SK-N-SH treated with all-trans-retinoic acid at 6 μM for 48 hours (cell line): ENCODE measurements at regions not wholly inside any gene's neighbourhood (a gene's known extent, or its start where the extent isn't known, plus 50 kb on each side); places are given as distances from the start of the nearest gene placed in this dataset.

Experiments used
- ATAC-seq: fragments of 200-7000 bp; cut with Tn5 transposase; 3 replicates; pipeline ENCODE4 v1.9.1; 2020; ENCODE audit warnings: mild to moderate bottlenecking, moderate library complexity
- ARNTL ChIP-seq: fragments of 450-650 bp; formaldehyde crosslinking; IDR thresholded peaks from 2 replicates; pipeline ENCODE4 v1.5.0; 2020; ENCODE audit warnings: low read depth, mild to moderate bottlenecking, moderate library complexity, borderline replicate concordance
- BACH2 ChIP-seq: fragments of 250-450 bp; sonication (Bioruptor Pico); IDR thresholded peaks from 2 replicates; pipeline ENCODE4 v1.9.0; 2021; ENCODE audit warnings: mild to moderate bottlenecking, borderline replicate concordance
- CSDC2 ChIP-seq: fragments of 250-450 bp; sonication (Bioruptor Pico); IDR thresholded peaks from 2 replicates; pipeline ENCODE4 v1.5.0; 2020; ENCODE audit warnings: mild to moderate bottlenecking, moderate library complexity
- GLIS3 ChIP-seq: fragments of 250-450 bp; sonication (Bioruptor Pico); IDR thresholded peaks from 2 replicates; pipeline ENCODE4 v1.5.0; 2020; ENCODE audit warnings: mild to moderate bottlenecking, moderate library complexity
- ISL1 ChIP-seq: fragments of 250-450 bp; sonication (Bioruptor Pico); IDR thresholded peaks from 2 replicates; pipeline ENCODE4 v2.1.2; 2022; ENCODE audit warnings: mild to moderate bottlenecking, moderate library complexity
- OSR1 ChIP-seq: fragments of 250-450 bp; sonication (Bioruptor Pico); IDR thresholded peaks from 2 replicates; pipeline ENCODE4 v1.8.0; 2022; ENCODE audit warnings: moderate library complexity, mild to moderate bottlenecking, inconsistent platforms
- PATZ1 ChIP-seq: fragments of 250-450 bp; sonication (Bioruptor Pico); IDR thresholded peaks from 2 replicates; pipeline ENCODE4 v1.8.0; 2020; ENCODE audit warnings: mild to moderate bottlenecking, moderate library complexity, borderline replicate concordance
- POU6F1 ChIP-seq: fragments of 250-450 bp; sonication (Bioruptor Pico); IDR thresholded peaks from 2 replicates; pipeline ENCODE4 v1.8.0; 2021; ENCODE audit warnings: low read depth, mild to moderate bottlenecking, moderate library complexity, borderline replicate concordance
- PPARA ChIP-seq: fragments of 250-450 bp; sonication (Bioruptor Pico); IDR thresholded peaks from 2 replicates; pipeline ENCODE4 v1.5.0; 2020; ENCODE audit warnings: mild to moderate bottlenecking, borderline replicate concordance
- RARB ChIP-seq: fragments of 250-450 bp; sonication (Bioruptor Pico); IDR thresholded peaks from 2 replicates; pipeline ENCODE4 v1.8.0; 2021; ENCODE audit warnings: mild to moderate bottlenecking, moderate library complexity
- SNAI2 ChIP-seq: fragments of 250-450 bp; sonication (Bioruptor Pico); IDR thresholded peaks from 2 replicates; pipeline ENCODE4 v1.5.0; 2020; ENCODE audit warnings: mild to moderate bottlenecking, moderate library complexity
- TCF4 ChIP-seq: fragments of 250-450 bp; sonication (Bioruptor Pico); IDR thresholded peaks from 2 replicates; pipeline ENCODE4 v1.8.0; 2021; ENCODE audit warnings: mild to moderate bottlenecking, moderate library complexity, borderline replicate concordance
- TOX ChIP-seq: fragments of 250-450 bp; sonication (Bioruptor Pico); IDR thresholded peaks from 2 replicates; pipeline ENCODE4 v1.8.0; 2021; ENCODE audit warnings: mild to moderate bottlenecking, moderate library complexity, borderline replicate concordance
- ZFP3 ChIP-seq: fragments of 250-450 bp; sonication (Bioruptor Pico); IDR thresholded peaks from 2 replicates; pipeline ENCODE4 v1.5.0; 2020; ENCODE audit warnings: mild to moderate bottlenecking, moderate library complexity
- ZFP30 ChIP-seq: fragments of 450-650 bp; formaldehyde crosslinking; IDR thresholded peaks from 2 replicates; pipeline ENCODE4 v1.5.0; 2022; ENCODE audit warnings: mild to moderate bottlenecking, moderate library complexity
- ZNF565 ChIP-seq: fragments of 450-650 bp; formaldehyde crosslinking; conservative IDR thresholded peaks from 2 replicates; pipeline ENCODE4 v1.5.0; 2020; ENCODE audit warnings: low read depth, mild to moderate bottlenecking, moderate library complexity
- ZNF70 ChIP-seq: fragments of 450-650 bp; formaldehyde crosslinking; IDR thresholded peaks from 2 replicates; pipeline ENCODE4 v1.5.0; 2020; ENCODE audit warnings: mild to moderate bottlenecking, moderate library complexity
- ZNF8 ChIP-seq: fragments of 450-650 bp; formaldehyde crosslinking; IDR thresholded peaks from 2 replicates; pipeline ENCODE4 v1.5.0; 2020; ENCODE audit warnings: mild to moderate bottlenecking, moderate library complexity
- TF ChIP-seq, protein P1 (sequence below): fragments of 250-450 bp; sonication (Bioruptor Pico); IDR thresholded peaks from 2 replicates; pipeline ENCODE4 v1.5.0; 2020; ENCODE audit warnings: mild to moderate bottlenecking, moderate library complexity
- TF ChIP-seq, protein P2 (sequence below): fragments of 250-450 bp; sonication (Bioruptor Pico); IDR thresholded peaks from 2 replicates; pipeline ENCODE4 v1.5.1; 2020; ENCODE audit warnings: low read depth, mild to moderate bottlenecking, moderate library complexity

GRCh38 chr1:208551024-208551423, 306.8 kb upstream of the PLXNA2 start (continued):
- TF ChIP-seq, protein P1, sequence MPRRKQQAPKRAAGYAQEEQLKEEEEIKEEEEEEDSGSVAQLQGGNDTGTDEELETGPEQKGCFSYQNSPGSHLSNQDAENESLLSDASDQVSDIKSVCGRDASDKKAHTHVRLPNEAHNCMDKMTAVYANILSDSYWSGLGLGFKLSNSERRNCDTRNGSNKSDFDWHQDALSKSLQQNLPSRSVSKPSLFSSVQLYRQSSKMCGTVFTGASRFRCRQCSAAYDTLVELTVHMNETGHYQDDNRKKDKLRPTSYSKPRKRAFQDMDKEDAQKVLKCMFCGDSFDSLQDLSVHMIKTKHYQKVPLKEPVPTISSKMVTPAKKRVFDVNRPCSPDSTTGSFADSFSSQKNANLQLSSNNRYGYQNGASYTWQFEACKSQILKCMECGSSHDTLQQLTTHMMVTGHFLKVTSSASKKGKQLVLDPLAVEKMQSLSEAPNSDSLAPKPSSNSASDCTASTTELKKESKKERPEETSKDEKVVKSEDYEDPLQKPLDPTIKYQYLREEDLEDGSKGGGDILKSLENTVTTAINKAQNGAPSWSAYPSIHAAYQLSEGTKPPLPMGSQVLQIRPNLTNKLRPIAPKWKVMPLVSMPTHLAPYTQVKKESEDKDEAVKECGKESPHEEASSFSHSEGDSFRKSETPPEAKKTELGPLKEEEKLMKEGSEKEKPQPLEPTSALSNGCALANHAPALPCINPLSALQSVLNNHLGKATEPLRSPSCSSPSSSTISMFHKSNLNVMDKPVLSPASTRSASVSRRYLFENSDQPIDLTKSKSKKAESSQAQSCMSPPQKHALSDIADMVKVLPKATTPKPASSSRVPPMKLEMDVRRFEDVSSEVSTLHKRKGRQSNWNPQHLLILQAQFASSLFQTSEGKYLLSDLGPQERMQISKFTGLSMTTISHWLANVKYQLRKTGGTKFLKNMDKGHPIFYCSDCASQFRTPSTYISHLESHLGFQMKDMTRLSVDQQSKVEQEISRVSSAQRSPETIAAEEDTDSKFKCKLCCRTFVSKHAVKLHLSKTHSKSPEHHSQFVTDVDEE: no peak

- ATAC-seq: no peak
- TF ChIP-seq ZFP30 (CRISPR knock-in tag): no peak
- TF ChIP-seq, protein P2, sequence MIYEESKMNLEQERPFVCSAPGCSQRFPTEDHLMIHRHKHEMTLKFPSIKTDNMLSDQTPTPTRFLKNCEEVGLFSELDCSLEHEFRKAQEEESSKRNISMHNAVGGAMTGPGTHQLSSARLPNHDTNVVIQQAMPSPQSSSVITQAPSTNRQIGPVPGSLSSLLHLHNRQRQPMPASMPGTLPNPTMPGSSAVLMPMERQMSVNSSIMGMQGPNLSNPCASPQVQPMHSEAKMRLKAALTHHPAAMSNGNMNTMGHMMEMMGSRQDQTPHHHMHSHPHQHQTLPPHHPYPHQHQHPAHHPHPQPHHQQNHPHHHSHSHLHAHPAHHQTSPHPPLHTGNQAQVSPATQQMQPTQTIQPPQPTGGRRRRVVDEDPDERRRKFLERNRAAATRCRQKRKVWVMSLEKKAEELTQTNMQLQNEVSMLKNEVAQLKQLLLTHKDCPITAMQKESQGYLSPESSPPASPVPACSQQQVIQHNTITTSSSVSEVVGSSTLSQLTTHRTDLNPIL (CRISPR knock-in tag): no peak
- no peak for TF ChIP-seq POU6F1 (CRISPR knock-in tag)
- TF ChIP-seq RARB: no peak
- no peak for TF ChIP-seq ZFP3 (CRISPR knock-in tag)
- TF ChIP-seq TOX: no peak
- TF ChIP-seq ZNF8 (CRISPR knock-in tag): no peak
- TF ChIP-seq GLIS3: no peak
- no peak for TF ChIP-seq PPARA
- no peak for TF ChIP-seq CSDC2 (CRISPR knock-in tag)
- TF ChIP-seq ISL1 (CRISPR knock-in tag): no peak
- TF ChIP-seq, protein P1: no peak
- TF ChIP-seq, all 23 proteins: peak for 0
Observed at GRCh38 chr1:208551633-208552320, 307.6 kb upstream of the PLXNA2 start.

DNA sequence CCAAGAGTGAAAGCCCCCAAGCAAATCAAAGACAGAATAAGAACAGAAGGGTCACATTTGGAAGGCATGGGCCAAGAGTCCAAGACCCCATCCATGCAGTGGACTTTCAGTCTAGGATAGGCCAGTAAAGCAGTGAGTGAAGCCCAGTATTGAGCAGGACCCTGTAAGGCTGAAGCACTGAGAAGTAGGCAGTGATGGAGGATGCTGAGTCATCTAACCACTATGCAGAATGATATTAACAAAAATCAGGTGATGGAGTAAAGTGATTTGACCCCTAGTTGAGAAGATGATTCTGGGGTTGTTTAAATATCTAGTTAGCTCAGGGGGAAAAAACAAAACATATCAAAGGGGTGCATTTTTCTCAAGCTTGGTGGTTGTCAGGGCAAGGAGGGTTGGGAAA, 308.7 kb upstream of the PLXNA2 start:
- no peak for ATAC-seq
- TF ChIP-seq SNAI2 (CRISPR knock-in tag): no peak
- no peak for TF ChIP-seq GLIS3
- TF ChIP-seq RARB: no peak
- no peak for TF ChIP-seq ZNF70 (CRISPR knock-in tag)
- no peak for TF ChIP-seq ISL1 (CRISPR knock-in tag)
- no peak for TF ChIP-seq POU6F1 (CRISPR knock-in tag)
- no peak for TF ChIP-seq BACH2 (CRISPR knock-in tag)
- no peak for TF ChIP-seq ZNF8 (CRISPR knock-in tag)
- no peak for TF ChIP-seq PATZ1 (CRISPR knock-in tag)
- TF ChIP-seq ZFP30 (CRISPR knock-in tag): no peak
- TF ChIP-seq, protein P1: no peak
- no peak for TF ChIP-seq CSDC2 (CRISPR knock-in tag)
- no peak for TF ChIP-seq ZNF565 (CRISPR knock-in tag)
- no peak for TF ChIP-seq ARNTL (CRISPR knock-in tag)
- TF ChIP-seq OSR1: no peak
- no peak for TF ChIP-seq TCF4 (CRISPR knock-in tag)
